GM21381 (cell line): ENCODE measurements at regions not wholly inside any gene's neighbourhood (a gene's known extent, or its start where the extent isn't known, plus 50 kb on each side); places are given as distances from the start of the nearest gene placed in this dataset.
A peak's percentile ranks its signal among the peaks of the same experiment; 100 is the strongest.
"Not testable (repeated sequence)": the region's sequence is repeated elsewhere in the genome, so short reads cannot be mapped to it uniquely, and the experiment has no call there.

Experiments used
- ATAC-seq: cut with Tn5 transposase; IDR thresholded peaks from one replicate; pipeline ENCODE4 v1.9.1; 2021; ENCODE audit warnings: mild to moderate bottlenecking, moderate library complexity; ENCODE audit not compliant: unreplicated experiment

DNA sequence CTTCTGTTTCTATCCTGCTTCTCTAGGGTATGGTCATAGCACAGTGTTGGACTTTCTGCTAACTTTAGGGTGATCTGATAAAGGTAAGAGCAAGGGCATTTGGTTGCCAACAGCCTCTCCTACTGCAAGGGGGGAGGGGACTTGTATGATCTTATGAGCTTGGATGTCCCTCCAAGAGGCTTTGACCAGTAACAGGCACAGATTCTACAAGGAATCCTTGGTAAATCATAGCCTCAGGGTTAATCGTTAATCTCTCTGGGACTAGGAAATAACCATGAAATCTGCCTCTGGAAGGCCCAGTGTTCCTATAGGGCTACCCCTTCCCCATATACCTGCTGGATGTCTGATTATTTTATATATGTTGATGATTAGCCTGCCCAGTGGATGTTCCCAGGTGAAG, 134.8 kb upstream of the TNFSF4 start:
- ATAC-seq: no peak

DNA sequence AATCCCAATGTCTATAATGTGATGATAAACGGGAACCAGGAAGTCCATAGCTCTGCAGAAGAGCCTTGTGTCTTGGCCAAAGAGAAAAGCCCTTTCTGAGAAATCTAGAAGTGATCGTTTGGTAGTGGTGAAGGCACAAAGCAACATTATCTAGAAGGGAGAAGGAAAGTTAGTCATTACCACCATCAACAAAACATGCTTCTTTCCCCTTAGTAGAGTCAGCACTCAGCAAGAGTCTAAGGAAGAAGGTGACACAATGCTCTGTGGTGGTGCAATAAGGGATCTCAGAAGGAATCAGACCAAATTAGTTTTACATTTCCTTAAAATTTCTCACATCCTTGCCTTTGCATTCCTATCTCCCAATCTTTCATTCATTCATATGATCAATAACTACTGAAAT, 134.4 kb upstream of the PRDX6 start:
- no peak for ATAC-seq

DNA sequence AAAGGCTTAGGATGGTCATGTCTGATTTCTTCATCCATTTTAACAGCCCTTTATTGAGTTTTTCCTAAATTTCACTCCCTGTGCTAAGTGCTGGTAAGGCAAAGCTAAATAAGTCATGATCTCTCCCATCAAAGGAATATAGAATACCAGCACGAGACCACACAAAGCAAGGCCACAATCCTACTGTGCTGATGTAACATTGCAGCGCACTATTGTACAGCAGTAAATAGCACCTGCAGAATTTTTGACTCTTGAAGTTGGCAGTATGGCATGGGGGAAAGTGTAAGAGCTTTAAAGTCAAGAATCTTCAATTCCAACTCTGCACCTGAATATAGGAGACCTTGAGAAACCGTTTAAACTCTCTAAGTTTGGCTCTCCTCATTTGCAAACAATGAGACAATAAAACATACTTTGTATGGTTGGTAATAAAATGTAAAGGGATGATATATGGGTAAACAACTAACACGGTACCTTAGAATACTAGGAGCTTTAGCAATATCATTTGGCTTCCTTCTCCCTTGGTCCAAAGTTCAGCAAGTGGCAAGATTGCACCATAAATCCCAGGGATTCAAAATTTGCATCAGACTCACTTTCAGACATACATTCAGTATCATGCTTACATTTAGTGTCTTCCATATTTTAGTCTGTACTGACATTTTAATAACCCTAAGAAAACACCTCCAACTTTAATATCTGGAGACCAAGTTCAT, 132.9 kb upstream of the PRDX6 start:
- no peak for ATAC-seq

DNA sequence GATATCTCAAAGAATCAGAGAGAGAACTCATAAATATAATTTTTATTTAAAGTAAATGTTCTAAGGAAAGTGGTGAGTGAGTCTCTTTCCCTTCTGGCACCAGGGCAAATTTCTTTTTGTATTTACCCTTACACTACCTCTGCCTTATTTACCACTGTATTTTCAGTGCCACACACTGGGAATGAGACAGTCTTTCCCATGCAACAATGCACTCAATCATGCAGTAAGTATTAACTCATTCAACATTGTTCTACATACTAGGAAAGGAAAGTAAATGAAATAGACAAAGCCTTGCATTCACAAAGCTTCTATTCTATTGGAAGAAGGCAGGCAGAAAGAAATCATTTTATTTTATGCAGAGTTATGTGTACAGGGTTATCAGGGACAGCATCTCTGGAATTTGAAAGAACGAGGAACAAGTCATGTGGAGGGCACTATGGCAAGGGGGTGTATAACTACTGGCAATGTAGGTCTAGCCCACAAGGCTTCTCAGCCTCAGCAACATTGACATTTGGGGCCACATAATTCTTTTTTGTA, 129.8 kb upstream of the PRDX6 start:
- ATAC-seq: no peak

DNA sequence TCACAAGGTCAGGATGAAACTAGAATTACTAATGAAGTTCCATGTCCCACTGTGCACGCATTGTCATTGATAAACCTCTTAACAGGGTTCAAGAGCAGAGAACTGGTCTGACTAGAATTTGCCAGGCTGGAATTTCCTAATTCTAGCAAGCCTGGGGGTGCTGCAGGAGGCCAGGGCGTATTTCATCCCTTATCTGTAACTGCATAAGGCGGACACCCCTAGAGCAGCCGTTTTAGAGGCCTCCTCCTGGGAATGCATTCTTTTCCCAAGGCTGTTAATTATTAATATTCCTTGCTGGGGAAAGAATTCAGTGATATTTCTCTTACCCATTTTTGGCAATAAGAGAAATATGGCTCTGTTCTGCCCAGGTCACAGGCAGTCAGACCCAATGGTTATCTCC, 124.5 kb upstream of the PRDX6 start:
- ATAC-seq: not testable (repeated sequence)

DNA sequence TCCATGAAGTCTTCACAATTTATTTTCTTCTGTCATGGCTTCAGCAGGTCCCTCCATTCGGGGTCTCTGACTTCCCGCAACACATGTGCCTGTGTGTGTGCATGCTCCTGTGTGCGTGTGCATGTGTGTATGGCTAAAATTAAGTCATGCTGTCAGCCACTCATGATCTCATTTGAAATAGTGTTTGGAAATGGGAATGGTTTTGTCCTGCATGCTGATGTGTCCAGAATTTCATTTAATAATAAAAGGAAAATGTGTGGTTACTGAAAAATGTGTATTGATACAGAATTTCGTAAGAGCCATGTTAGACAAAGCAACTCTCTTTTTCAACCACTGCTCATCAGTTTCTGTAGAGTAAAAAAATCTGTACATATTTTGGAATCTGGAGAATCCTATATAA, 123.8 kb upstream of the PRDX6 start:
- ATAC-seq: no peak

DNA sequence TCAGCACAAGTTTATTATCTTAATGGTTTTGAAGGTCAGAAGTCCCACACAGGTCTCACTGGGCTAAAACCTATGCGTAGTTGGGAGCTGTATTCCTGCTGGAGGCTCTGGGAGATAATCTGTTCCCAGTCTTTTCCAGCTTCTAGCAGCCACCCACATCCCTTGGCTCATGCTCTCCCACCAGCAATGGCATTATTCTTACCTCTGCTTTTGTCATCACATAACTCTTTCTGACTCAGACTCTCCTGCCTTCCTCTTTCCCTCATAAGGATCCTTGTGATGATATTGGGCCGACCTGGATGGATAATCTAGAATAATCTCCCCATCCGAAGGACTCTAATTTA, 122.2 kb upstream of the PRDX6 start:
- no peak for ATAC-seq

DNA sequence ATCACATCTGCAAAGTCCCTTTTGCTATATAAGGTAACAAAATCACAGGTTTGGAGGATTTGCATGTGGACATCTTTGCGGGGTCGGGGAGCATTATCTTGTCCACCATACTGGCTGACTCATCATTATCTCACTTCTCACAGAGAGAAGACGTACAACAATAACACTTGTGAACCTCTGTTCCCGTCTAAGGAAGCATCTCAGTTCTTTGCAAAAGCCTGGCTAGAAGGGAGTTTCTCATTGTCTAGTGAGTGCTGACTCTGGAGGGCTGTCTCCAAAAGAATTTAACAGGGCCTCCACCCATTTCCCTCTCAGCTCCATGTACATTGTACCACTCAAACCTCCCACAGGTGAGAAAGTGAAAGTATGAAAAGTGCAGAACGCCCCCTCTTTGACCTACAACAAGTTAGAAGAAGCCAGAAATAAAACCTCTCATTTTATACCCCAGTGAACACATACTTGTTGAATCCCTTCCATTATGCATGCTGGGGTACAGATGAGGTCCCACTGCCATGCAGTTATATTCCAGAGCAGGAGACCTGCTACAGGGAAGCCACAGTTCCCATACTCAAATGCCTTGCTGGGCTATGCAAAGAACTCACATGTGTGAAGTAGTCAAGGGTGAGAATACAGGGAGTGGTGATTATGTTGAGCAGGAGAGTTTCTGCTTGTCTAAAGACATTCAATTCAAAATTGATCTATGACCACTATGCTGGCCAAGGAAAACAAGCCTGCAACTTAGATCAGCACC, 121.7 kb upstream of the PRDX6 start:
- ATAC-seq: peak; percentile 59

DNA sequence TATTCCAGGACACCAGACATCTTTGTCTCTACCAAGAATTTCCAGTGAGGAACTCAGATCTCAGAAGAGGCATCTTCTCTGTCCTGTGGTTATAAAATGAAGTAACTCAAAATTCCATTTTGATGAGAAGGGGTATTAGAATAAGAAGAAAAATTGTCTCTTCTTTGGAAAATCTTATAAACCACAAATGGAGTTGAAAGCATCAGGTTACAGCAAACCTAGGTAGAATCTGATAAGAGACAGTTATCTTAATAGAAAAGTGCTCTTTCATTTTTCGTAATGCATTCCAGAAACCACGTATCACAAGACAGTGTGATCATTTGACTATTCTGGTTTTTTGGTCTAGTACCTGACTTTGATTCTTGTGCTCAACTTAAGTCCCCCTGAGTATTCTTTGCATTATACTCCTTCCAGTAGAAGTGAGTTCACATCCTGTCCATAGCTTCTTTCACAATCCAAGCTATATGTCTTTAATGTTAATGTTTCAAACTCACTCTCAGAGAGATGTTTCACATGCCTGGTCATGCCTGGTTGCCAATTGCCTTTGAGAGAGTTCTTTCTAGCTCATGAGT, 120.9 kb upstream of the PRDX6 start:
- no peak for ATAC-seq

DNA sequence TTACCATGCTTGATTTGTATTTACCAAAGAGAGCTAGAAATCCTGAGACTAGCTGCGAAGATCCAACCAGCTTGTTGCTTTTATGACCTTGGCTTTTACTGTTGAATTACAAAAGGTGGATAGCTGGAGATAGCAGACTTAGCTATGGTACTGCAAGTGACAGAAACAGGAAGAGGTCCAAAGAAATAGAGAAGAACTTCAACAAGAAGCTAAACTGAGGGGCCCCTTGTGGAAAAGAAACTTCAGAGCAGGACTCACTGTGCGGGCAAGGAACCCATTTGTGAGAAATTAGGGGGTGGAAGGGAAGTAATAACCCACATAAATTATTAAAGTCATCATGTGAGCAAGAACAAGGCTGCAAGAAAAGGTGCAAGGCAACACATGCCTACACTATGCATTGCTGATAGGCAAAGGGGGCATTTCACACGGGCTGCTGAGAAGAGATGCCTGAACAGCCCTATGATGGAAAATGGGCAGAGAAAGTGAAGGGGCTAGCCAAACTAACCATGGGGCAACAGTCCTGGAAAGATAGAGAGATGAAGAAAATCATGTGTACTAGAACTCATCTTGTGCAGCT, 116.6 kb upstream of the PRDX6 start:
- ATAC-seq: no peak

DNA sequence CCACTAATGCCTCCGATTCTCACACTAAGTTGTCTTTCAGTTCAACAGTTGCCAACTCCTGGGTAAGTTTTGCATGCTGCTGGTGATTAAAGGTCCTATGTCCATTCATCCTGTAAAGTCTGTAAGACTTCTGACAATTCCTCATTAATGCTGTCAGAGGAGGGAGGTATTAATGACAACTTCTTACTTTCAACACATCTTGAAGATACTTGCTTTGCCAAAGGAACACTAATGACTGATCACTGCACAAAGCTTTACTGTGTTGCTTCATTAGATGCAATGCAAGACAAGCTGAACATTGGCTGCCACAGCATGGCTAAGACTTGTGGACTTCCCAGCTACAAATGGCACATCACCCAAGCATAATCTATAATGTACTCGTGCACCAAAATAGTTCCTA, 114.6 kb upstream of the PRDX6 start:
- ATAC-seq: no peak

DNA sequence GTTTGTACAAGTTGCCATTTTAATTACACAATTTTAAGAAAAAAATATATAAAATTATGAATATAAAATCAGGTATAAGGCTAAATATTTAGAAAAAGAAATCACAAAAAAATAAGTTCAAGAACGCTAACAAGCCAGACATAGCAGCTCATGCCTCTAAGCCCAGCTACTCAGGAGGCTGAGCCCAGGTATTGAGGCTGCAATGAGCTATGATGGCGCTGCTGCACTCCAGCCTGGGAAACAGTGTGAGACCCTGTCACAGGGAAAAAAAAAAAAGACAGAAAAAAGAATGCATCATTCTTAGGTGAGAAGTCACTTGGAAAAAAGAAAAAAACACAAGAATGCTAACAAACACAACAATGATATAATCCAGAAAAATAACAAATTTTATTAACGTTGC, 112.3 kb upstream of the PRDX6 start:
- no peak for ATAC-seq

DNA sequence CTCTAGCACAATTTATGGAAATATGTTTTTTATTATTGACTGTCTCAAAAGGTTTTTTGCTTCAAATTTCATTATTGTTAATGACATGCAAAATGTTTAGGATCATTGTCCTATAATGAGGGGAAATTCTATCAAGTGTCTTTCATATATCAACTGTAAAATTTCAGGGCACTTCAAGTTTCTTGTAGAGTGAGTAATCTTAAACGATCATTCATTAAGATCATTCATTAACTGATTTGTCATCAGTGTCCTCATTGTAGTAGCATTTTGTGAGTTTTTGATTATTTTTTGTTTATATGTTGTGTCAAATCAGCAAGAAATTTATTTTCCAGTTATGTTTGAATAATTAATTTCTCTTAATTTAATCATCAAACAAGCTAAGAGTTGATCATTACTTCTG, 111.8 kb upstream of the PRDX6 start:
- no peak for ATAC-seq

DNA sequence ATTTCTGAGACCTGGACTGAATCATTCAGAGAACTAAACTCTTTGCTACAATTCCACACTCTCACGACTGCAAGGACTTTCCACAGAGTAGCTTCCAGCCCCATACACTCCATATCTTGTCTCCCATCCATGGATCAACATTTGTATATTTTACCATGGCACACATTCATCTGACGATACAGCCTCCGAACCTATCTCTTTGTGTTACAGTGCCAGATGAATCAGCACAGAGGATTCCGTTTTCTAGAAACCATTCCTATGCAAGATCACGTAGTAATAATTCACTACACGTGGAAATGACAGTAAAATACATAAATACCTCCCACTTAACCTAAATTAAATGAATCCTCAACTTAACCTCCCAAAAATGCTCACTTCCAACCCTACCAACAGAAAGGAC, 110.0 kb upstream of the PRDX6 start:
- ATAC-seq: no peak

DNA sequence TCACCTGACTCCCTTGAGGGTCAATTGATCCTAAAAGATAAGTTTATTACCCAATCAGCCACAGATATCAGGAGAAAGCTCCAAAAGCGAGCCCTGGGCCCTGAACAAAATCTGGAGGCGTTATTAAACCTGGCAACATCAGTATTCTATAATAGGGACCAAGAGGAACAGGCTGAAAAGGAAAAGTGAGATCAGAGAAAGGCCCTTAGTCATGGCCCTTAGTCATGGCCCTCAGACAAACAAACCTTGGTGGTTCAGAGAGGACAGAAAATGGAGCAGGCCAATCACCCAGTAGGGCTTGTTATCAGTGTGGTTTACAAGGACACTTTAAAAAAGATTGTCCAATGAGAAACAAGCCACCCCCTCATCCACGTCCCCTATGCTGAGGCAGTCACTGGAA, 106.5 kb upstream of the PRDX6 start:
- ATAC-seq: not testable (repeated sequence)

DNA sequence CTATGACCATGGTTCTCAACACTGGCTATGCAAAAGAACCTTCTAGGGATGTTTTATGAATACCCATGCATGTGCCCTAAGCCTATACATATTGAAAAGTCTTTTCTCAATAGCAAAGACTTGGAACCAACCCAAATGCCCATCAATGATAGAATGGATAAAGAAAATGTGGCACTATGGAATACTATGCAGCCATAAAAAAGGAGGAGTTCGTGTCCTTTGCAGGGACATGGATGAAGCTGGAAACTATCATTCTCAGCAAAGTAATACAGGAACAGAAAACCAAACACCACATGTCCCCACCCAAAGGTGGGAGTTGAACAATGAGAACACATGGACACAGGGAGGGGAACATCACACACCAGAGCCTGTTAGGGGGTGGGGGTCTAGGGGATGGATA, 101.1 kb upstream of the PRDX6 start:
- ATAC-seq: not testable (repeated sequence)

DNA sequence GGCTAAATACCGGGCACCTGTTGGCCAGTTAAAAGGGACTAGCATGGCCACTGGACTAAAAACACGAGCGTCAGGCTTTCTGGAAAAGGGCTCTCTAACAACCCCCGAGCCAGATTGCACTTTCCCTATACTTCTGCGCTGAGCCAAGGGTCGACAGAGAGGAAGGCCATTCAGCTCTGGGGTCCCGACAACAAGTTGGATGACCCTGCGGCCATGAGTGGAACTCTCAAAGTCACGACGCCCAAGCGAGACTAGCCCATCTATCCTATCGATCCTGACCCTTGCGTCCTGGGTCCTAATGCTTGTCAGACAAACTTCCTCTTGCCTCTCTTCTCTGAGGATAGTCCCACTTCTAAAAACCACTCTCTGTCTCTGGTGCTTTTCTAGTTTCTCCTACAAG, 99.9 kb upstream of the PRDX6 start:
- no peak for ATAC-seq

DNA sequence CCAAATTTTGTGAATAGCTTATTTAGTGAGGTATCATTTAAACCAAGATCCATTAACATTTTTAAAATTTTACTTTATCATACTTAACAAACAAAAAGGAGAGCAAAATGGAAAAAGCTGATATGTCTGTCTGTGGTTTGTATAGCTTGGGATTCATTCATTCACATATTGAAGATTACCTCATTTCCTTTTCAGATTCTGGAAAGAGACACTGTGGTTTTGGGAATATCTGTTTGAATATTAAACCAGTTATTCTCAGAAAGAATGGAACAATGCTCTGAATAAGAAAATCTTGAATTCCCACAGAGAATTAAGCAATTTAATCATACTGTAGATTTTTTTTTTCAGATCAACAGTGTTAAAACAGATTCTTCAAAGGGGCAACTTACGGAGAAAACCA, 93.8 kb upstream of the PRDX6 start:
- no peak for ATAC-seq

DNA sequence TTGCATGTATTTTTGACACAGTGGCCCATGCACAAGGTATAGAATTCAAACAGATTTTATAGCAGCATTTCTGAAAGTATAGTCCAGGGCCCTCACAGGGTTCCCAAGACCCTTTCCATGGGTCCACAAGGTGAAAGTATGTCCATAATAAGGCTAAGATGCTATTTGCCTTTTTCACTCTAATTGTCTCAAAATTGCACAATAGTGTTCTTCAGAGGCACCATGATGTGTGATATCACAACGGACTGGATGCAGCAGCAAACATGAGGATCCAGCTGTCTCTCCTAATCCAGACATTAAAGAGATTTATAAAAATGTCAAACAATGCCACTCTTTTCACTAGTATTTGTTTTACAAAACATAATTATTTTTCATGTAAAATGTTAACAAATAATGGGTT, 88.8 kb upstream of the PRDX6 start:
- ATAC-seq: no peak

DNA sequence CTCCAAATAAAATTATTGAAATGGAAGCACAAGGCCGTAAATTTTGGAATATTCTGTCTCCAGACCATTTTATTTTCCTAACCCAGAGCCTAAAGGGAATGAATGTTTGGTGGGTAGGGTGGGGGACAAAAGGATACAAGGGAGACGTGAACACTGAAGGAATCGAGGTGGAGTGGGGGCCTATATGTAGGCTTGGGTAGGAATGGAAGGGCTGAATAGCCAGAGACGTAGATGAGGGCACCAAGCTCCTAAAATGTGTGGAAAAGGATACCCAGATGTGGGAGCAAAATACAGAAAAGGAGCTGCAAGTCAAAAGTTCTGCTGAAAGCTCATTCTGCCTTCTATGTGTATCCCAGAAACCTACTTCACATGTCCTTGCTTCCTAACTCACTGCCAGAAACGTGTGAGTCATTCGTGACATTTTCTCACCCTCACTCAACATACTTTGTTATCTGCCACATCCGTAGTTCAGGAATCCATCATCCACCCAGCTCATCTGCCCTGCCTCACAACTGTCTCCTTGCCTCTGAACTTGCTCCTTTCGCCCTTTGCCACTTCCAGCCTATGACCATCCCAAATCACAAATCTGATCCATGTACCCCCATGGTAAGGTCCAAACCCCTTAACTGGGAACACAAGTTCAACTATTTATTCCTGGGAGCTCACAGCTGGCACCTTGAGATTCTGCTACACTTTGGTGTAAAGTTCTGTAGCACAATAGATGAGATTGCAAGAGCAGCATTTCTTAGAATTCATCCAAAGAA, 84.1 kb upstream of the PRDX6 start:
- ATAC-seq: no peak

DNA sequence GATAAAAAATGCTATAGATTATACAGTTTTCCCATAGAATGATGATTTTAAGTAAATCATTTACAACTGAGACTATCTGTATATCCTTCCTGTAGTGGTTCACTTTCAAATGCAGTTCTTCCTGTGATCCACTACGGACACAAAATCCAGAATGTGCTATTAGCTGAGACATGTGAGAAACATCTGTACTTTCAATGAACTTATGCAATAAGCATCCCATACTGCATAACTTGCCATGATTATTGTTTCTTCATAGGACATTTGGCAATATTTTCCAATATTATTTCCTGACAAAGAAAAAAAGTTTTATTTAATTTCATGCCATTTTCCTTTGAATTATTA, 83.5 kb upstream of the PRDX6 start:
- no peak for ATAC-seq
